ENCODE measurements at regions not wholly inside any gene's neighbourhood (a gene's known extent, or its start where the extent isn't known, plus 50 kb on each side); places are given as distances from the start of the nearest gene placed in this dataset.
A peak's percentile ranks its signal among the peaks of the same experiment; 100 is the strongest.

GRCh38 chr18:75654386-75654785 lies 226.9 kb upstream of the SMIM21 start:
- DNase-seq, result no peak
- intact Hi-C loops (cut with DNase I), result no loop called here

GRCh38 chr18:75652528-75652927 lies 225.0 kb upstream of the SMIM21 start:
- no peak for DNase-seq
- intact Hi-C loops (cut with DNase I), result no loop called here

- no peak for DNase-seq
- intact Hi-C loops (cut with DNase I), result no loop called here
These were observed 217.4 kb upstream of the SMIM21 start for GRCh38 chr18:75644871-75645270.

GRCh38 chr18:75643083-75643482 lies 215.6 kb upstream of the SMIM21 start:
- no peak for DNase-seq
- intact Hi-C loops (cut with DNase I), result no loop called here

GRCh38 chr18:75639472-75639831 lies 211.9 kb upstream of the SMIM21 start:
- intact Hi-C loops (cut with DNase I), result no loop called here
- DNase-seq, result no peak

GRCh38 chr18:75638776-75639471 lies 211.4 kb upstream of the SMIM21 start:
- intact Hi-C loops (cut with DNase I), result no loop called here
- DNase-seq, result peak; percentile 32 to 92 (median 48)

- DNase-seq, result no peak
- intact Hi-C loops (cut with DNase I), result no loop called here
These were observed 210.8 kb upstream of the SMIM21 start for GRCh38 chr18:75638223-75638775.

GRCh38 chr18:75635096-75635495 lies 207.6 kb upstream of the SMIM21 start:
- intact Hi-C loops (cut with DNase I), result no loop called here
- DNase-seq, result no peak

- no peak for DNase-seq
- intact Hi-C loops (cut with DNase I), result no loop called here
These were observed 198.5 kb upstream of the SMIM21 start for GRCh38 chr18:75625966-75626365.

GRCh38 chr18:75624869-75625268 lies 197.4 kb upstream of the SMIM21 start:
- no peak for DNase-seq
- intact Hi-C loops (cut with DNase I), result no loop called here

- DNase-seq, result peak in 1 of 10 donors; percentile 50
- intact Hi-C loops (cut with DNase I), result no loop called here
These were observed 194.3 kb upstream of the SMIM21 start for GRCh38 chr18:75621818-75622217.

- intact Hi-C loops (cut with DNase I), result no loop called here
These were observed 190.6 kb upstream of the SMIM21 start for GRCh38 chr18:75618146-75618545.

GRCh38 chr18:75612456-75612855 lies 185.0 kb upstream of the SMIM21 start:
- intact Hi-C loops (cut with DNase I), result no loop called here
- DNase-seq, result no peak

More at GRCh38 chr18:75618146-75618545, 190.6 kb upstream of the SMIM21 start:
- DNase-seq, result no peak

- no peak for DNase-seq
- intact Hi-C loops (cut with DNase I), result no loop called here
These were observed 180.2 kb upstream of the SMIM21 start for GRCh38 chr18:75607701-75608100.

- DNase-seq, result no peak
- intact Hi-C loops (cut with DNase I), result no loop called here
These were observed 165.0 kb upstream of the SMIM21 start for GRCh38 chr18:75592527-75592926.

GRCh38 chr18:75588412-75588811 lies 160.9 kb upstream of the SMIM21 start:
- no peak for DNase-seq
- intact Hi-C loops (cut with DNase I), result no loop called here

GRCh38 chr18:75587131-75587530 lies 159.6 kb upstream of the SMIM21 start:
- intact Hi-C loops (cut with DNase I), result no loop called here
- DNase-seq, result no peak

GRCh38 chr18:75586130-75586889 lies 158.8 kb upstream of the SMIM21 start:
- intact Hi-C loops (cut with DNase I), result no loop called here
- DNase-seq, result peak in 2 of 10 donors; percentile 37 to 83

GRCh38 chr18:75582940-75583339 lies 155.4 kb upstream of the SMIM21 start:
- no peak for DNase-seq
- intact Hi-C loops (cut with DNase I), result no loop called here

- intact Hi-C loops (cut with DNase I), result no loop called here
These were observed 154.9 kb upstream of the SMIM21 start for GRCh38 chr18:75582406-75582821.

GRCh38 chr18:75581336-75582131 lies 154.0 kb upstream of the SMIM21 start:
- intact Hi-C loops (cut with DNase I), result no loop called here
- DNase-seq, result no peak

More at GRCh38 chr18:75582406-75582821, 154.9 kb upstream of the SMIM21 start:
- no peak for DNase-seq
